ENCODE measurements at regions not wholly inside any gene's neighbourhood (a gene's known extent, or its start where the extent isn't known, plus 50 kb on each side); places are given as distances from the start of the nearest gene placed in this dataset.
"Not testable (repeated sequence)": the region's sequence is repeated elsewhere in the genome, so short reads cannot be mapped to it uniquely, and the experiment has no call there.

DNA sequence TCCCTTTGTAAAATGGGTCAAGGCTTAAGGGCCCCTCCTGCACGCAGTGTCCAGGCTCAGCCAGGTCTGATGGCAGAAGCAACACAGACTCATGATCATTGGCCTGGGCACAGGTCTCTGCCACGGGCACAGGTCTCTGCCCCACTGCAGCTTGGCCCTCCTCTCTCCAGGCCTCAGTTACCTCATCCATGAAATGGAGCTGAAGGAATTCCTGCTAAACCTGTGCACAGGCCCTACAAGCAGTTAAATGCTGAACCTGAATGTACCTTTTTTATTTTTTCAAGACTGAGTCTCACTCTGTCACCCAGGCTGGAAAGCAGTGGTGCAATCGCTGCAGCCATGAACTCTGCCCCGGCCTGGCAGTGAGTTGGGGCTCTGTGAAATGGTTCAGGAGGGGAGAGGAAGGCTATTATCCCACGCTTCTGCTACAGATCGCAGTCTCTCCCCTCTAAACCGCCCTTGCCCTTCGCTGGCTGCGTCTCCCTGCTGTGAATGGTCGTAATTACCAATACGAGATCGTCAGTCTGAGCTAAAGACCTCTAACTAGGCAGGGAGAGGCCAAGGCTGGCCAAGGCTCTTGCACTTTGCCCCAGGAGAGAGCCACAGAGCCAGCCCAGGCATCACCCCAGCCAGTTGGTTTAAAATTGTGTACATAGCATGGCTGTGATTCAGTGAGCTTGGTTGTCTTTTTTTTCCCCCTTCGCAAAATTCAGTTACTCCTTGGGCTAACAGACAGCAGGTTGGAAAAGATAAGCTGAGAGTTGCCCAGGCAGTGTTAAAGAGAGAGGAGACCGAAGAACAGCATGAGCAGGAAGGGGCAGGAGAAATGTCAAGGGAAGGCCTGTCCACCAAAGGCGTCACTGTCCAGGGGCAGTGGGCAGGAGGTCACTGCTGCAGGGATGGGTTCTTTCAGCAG is 93.0 kb upstream of the KCTD7 start:
- DNase-seq (ENCODE audit: low read depth in 1 of 2, low spot score in 1 of 2), result no peak

DNA sequence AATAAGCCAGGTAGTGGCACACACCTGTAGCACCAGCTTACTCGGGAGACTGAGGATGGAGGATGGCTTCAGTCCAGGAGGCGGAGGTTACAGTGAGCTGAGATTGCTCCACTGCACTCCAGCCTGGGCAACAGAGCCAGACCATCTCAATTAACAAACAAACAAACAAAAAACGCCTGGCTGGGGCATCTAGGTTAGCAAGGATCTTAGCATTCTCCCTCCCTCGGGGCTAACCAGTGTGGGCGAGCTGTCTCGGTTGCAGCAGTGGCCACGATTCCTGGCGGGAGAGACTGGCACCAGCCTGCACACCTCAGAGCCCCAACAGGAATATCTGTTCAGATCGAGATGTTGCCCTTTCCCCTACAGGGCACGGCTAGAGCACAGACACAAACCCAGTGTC is 91.3 kb upstream of the KCTD7 start:
- no peak for DNase-seq (ENCODE audit: low read depth in 1 of 2, low spot score in 1 of 2)

DNA sequence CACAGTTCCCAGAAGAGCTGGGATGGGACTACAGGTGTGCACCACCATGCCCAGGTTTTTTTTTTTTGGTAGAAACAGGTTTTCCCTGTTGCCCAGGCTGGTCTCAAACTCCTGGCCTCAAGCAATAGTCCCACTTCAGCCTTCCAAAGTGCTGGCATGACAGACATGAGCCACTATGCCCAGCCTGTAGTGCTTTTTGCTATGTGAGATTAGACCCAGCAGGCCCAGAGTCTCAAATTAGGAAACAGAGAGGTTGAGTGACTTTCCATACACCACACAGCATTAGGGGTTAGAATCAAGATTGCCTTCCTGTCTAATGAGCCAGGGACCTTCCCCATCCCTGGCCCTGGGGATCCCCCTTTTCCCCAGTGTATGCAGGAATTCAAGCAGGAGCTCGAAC is 90.8 kb upstream of the KCTD7 start:
- no peak for DNase-seq (ENCODE audit: low read depth in 1 of 2, low spot score in 1 of 2)

DNA sequence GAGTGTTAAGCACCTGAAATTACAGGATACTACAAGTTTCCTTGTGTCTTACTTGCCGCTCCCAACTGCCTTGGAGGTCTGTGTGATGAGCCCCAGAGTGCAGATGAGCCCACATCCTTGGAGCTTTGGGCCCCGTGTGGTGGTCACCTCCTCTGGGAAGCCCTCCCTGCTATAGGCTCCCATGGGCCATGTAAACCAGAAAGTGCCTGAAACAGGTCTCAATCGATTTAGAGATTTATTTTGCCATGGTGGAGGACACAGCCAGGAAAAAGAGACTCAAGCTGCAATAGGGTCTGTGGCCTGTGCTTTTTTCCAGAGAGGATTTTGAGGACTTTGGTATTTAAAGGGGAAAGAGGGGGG is 89.4 kb upstream of the KCTD7 start:
- DNase-seq (ENCODE audit: low read depth in 1 of 2, low spot score in 1 of 2), result no peak

DNA sequence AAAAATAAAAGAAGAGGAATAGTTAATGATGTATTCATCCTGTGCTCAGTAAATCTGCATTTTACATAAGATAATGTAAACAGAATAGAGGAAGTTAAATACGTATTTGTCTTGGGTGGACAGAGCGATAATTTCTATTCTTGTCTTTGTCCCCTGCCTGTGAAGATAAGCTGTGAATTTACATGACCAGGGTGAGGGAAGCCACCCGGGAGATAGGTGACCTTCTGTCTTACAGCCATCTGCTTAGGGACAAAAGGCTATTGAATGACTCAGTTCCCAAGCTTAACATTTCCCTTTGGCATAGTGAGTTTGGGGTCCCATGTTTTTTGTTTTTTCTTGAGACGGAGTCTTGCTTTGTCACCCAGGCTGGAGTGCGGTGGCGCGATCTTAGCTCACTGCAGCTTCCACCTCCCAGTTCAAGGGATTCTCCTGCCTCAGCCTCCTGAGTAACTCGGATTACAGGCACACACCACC is 88.7 kb upstream of the KCTD7 start:
- no peak for DNase-seq (ENCODE audit: low read depth in 1 of 2, low spot score in 1 of 2)

DNA sequence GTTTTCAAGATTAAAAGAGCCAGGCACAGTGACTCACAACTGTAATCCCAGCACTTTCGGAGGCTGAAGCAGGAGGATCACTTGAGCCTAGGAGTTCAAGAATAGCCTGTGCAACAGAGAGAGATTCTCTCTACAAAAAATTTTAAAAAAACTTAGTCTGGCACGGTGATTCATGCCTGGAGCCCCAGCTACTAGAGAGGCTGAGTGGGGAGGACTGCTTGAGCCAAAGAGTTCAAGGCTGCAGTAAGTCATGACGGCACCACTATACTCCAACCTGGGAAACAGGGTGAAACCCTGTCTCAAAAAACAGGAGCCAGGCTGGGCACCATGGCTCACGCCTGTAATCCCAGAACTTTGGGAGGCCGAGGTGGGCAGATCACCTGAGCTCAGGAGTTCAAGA is 86.6 kb upstream of the KCTD7 start:
- DNase-seq (ENCODE audit: low read depth in 1 of 2, low spot score in 1 of 2), result no peak

DNA sequence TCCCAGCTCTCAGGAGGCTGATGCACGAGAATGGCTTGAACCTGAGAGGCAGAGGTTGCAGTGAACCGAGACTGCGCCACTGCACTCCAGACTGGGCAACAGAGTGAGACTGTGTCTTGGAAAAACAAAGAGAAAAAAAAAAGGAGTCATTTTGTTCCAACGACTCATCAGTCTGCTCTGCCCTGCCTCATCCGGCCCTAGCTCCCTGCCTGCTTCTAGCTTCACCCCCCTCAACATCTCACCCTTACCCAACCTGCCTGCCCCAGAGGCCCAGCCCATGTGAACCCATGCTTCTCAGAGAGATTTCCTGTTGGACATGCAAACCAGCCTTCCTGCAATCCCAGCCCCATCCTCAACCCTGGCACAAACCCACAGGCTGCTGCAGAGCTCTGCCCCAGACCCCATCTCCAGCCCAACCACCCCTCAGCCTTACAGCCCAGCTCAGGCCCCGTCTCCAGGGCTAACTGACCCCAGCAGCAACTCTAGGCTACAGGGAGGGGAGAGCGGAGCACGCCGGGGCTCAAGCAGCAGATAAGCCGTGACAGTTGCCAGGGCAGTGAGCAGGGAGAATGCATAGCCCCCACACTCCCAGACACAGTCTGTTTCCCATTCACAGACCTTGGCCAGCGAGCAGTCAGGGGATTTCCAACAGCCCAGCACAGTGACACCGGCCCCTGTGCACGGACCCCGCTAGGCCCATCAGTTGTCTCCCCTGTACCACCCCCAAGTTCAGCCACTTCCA is 86.0 kb upstream of the KCTD7 start:
- no peak for DNase-seq (ENCODE audit: low read depth in 1 of 2, low spot score in 1 of 2)

DNA sequence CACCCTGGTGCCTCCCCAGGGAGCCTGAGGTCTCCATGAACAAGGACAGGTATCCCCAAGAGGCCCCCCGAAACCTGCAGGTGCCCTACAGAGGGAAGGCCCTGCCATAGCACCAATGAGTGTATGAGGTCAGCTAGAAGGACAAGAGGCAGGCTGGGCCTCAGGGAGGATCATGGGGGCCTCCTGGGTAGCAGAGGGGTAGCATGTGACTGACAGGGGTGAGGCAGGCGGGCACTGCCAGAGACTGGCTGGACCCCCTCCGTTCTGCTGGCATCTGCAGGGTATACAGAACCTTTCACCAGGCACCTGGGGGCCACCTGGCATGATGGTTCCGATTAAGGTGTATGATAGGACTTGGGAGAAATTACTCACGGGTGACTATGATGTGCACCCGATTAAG is 79.2 kb upstream of the KCTD7 start:
- no peak for DNase-seq (ENCODE audit: low read depth in 1 of 2, low spot score in 1 of 2)

DNA sequence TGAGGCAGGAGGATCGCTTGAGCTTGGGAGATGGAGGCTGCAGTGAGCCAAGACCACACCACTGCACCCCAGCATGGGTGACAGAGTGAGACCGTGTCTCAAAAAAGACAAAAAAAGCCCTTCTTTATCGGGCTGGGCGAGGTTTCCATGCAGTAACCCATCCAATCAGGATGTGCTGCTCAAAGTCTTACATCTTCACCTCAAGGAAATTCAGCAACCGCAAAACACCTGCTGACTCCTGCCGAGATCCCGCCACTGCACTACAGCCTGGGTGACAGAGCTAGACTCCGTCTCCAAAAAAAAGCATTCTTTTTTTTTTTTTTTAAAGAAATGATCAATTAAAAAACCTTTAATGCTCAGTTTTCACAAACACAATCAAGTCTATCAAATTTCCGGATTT is 75.7 kb upstream of the KCTD7 start:
- no peak for DNase-seq (ENCODE audit: low read depth in 1 of 2, low spot score in 1 of 2)

DNA sequence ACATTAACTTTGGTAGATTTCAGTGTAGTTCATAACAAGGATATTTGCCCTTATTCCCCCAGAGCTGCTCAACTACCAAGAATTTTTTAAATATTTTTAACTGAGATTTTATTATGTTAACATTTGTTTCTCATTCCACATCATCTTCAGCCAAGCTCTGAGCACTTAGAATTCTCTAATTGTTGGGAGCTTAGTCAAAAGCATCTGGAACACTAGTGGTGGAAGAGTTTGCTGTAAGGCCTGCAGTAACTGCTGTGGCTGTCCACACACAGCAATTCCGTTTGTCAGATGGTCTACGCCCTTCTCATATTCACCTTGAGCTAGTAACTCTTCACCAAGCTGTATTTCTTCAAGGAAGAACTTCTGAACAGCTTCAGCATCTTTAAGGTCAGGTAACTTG is 75.0 kb upstream of the KCTD7 start:
- DNase-seq (ENCODE audit: low read depth in 1 of 2, low spot score in 1 of 2), result not testable (repeated sequence)

DNA sequence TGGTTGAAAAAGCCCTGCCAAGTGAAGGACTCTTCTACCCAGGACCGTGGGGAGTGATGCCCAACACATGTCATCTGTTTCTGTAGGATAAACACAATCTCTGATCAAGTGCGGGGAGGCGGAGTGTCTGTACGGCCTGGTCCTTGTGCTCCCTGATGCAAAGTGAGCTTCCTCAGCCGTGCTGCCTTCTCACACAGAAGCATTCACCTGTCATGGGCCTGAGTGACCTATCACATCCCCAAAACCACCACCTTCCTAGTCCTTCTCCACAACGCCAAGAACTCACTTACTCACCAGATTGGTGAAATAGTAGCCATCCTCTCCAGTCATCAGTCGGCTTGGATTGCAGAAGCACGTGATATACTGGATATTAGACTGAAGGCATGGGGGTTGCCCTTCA is 74.4 kb upstream of the KCTD7 start:
- DNase-seq (ENCODE audit: low read depth in 1 of 2, low spot score in 1 of 2), result not testable (repeated sequence)

DNA sequence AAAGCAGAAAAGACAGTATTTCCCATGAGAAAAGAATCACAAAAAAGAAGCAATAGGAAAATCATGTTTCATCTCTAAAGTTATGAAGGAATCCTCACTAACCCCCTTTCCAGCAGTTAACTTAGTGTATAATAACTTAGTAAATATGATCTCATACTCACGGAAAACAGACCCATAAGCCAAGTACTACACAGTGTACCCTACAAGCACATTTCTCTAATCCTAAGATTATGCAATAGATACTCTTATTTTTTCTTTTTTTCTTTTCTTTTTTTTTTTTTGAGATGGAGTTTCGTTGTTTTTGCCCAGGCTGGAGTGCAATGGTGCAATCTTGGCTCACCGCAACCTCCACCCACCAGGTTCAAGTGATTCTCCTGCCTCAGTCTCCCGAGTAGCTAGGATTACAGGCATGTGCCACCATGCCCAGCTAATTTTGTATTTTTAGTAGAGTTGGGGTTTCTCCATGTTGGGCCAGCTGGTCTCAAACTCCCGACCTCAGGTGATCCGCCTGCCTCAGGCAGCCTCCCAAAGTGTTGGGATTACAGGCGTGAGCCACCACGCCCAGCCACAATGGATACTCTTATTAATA is 73.7 kb upstream of the KCTD7 start:
- DNase-seq (ENCODE audit: low read depth in 1 of 2, low spot score in 1 of 2), result not testable (repeated sequence)

DNA sequence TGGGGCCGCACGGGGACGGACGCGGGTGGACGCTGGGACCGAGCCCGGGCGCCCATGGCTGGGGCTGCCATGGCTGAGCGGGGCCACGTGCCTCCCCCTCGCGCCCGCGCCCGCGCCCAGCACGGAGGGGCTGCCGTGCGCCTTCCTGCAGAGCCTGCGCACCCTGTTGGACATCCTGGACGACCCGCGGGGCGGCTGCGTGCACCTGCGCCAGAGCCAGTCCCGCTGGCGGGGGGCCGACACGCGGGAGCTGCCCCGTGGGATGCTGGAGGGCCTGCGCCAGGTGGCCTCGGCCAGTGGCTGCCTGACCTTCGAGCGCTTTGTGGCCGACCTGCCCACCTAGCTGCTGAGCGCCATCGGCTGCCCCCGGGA is 72.5 kb upstream of the KCTD7 start:
- DNase-seq (ENCODE audit: low read depth in 1 of 2, low spot score in 1 of 2), result no peak

DNA sequence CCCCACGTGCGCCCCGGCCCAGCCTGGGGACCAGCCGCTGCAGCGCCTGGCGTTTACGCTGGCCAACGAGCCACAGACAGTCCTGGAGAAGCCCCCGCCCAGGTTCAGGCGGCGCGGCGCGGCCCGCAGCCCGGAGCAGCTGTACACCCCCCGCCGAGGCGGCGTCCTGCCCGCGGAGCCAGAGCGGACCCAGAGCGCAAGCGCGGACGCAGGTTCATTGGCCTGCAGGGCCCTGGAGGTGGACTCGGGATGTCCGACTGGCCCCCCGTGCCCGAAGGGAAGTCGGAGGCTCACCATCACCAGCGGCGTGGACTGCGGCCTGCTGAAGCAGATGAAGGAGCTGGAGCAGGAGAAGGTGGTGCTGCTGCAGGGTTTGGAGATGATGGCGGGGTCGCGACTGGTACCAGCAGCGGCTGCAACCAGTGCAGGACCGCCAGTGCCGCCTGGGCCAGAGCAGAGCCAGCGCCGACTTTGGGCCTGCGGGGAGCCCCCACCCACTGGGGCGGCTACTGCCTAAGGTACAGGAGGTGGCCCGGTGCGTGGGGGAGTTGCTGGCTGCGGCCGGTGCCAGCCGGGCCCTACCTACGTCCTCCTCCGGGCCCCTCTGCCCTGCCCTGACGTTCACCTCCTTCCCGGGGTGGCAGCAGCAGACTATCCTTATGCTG is 72.0 kb upstream of the KCTD7 start:
- no peak for DNase-seq (ENCODE audit: low read depth in 1 of 2, low spot score in 1 of 2)

DNA sequence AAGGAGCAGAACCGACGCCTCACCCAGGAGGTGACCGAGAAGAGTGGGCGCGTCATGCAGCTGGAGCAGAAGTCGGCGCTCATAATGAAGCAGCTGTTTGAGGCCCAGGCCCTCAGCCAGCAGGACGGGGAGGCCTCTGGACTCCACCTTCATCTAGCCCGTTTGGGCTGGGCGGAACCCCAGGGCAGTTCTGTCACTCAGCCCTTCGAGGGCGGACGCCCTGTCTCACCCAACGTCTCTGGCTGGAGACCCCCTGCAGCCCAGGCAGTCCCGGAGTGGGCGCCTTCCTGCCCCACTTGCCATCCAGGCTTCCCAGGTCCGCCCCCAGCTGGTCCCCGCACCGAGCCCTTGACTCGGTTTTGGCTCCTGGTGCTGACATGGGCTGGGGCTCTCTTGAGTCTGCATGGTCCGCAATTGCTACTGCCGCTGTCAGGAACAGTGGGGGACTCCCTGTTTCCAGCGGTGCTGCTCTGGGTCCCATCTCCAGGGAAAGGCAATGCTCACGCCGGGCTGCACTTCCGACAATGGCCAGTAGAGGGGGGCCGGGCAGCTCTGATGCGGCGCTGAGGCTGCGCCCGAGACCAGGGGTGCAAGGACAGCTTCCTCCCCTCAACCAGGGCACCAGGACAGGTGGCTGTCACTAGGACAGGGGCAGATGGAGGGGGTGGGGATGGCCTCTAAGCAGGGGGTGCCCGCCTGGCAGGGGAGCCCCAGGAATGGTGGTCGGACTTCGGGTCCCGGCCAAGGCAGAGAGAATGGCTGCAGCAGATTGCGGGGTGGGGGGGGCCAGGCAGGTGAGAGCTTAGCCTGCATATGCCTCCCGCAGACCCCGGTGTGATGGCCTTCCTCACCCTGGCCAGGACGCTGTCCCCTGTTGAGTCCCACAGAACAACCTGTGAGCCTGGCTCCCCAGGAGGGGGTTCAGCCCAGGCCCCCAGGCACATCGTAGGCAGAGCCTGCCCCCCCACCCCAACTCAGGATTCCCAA is 71.2 kb upstream of the KCTD7 start:
- DNase-seq (ENCODE audit: low read depth in 1 of 2, low spot score in 1 of 2), result peak; percentile 52 to 61

DNA sequence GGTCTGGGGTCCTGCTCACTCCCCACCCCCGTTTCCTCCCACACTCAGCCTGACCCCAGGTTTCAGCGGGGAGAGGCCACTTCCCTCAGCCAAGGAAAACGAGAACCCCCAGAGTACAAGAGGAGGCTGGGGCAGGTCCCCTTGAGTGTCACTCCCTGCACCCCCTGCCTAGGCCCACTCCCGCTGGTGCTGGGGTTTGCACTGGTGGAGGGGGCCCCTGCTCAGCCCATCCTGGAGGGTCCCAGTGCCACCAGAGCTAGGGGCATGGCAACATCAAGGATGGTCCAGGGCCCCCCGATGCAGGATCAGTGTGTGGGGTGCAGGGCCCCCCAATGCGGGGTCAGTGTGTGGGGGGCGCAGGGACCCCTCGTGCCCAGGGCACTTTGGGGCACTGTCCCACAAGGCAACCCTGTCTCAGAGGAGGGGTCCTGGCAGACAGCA is 70.5 kb upstream of the KCTD7 start:
- no peak for DNase-seq (ENCODE audit: low read depth in 1 of 2, low spot score in 1 of 2)

DNA sequence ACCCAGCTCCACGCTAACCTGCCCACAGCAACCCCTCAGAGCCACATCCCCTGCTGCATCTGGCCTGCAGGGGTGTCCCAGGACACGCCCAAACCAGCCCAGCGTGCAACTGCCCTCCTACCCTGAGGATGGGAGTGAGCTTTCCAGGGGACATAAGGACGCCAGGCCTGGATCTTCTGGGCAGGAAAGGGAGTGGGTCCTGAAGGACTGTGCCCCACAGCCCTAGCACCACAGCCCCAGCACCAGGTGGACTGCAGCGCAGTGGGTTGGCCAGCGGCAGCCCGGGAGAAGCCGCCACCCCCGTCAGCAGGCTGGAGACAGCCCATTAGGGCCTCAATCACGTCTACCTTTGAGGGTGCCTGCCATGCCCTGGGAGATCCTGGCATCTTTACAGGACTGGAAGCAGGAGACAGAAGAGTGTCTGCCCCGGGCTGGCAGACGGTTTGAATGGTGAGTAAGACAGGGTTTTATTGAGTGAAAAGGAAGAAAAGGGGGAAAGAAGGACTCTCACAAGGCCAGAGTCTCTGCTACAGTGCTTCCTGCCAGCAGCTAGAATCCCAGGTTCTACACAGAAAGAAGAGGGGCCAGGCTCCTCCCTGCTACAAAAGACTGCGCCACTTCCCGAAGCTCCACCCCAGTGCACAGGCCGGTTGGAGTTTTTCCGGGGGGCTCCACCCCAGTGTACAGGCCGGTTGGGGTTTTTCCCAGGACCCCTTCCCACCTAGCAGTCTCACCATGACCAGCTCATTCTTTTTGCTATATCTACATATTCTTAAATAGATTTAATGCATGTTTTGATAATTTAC is 69.8 kb upstream of the KCTD7 start:
- DNase-seq (ENCODE audit: low read depth in 1 of 2, low spot score in 1 of 2), result no peak

DNA sequence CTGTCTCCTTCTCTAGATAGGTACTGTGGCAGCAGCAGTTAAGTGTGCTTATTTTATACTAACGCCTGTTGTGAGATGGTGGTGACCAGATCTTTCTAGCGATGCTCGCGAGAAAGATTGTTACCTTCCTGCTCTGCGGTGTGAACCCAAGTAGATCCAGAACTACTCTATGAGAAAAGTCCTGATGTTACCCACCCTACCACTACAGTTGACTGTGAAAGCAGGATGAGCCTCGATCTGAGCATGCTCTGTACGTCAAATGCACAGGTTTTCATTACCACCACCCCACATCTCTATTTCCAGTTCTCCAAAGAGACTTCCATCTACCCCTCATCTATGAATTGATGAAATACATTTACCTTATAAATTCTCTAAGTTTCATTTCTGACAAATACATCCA is 64.6 kb upstream of the KCTD7 start:
- DNase-seq (ENCODE audit: low read depth in 1 of 2, low spot score in 1 of 2), result no peak

DNA sequence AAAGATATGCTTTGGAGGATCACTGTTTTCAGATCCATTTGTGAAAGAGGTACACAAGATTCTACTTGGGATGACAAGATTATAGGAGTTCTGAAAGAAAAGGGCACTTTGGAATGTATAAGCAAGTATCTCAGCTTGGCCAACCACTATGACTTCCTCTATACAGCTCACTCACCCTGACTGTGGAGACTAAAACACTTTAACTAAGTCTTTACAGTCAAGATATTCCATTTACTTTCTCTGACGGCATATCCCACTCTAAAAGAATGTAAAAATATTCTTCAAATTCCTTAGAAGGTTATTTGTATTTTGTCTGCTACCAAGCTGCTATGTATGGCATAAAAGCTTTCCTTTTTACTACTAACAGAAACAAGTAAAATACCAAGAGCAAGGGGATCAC is 58.5 kb upstream of the KCTD7 start:
- not testable (repeated sequence) for DNase-seq (ENCODE audit: low read depth in 1 of 2, low spot score in 1 of 2)
